ENCODE measurements at regions not wholly inside any gene's neighbourhood (a gene's known extent, or its start where the extent isn't known, plus 50 kb on each side); places are given as distances from the start of the nearest gene placed in this dataset.

- H3K27ac ChIP-seq, result no peak overlapping the region
- H3K36me3 ChIP-seq, result no peaks in the 10 kb centered on the region
- TF ChIP-seq, protein P1, sequence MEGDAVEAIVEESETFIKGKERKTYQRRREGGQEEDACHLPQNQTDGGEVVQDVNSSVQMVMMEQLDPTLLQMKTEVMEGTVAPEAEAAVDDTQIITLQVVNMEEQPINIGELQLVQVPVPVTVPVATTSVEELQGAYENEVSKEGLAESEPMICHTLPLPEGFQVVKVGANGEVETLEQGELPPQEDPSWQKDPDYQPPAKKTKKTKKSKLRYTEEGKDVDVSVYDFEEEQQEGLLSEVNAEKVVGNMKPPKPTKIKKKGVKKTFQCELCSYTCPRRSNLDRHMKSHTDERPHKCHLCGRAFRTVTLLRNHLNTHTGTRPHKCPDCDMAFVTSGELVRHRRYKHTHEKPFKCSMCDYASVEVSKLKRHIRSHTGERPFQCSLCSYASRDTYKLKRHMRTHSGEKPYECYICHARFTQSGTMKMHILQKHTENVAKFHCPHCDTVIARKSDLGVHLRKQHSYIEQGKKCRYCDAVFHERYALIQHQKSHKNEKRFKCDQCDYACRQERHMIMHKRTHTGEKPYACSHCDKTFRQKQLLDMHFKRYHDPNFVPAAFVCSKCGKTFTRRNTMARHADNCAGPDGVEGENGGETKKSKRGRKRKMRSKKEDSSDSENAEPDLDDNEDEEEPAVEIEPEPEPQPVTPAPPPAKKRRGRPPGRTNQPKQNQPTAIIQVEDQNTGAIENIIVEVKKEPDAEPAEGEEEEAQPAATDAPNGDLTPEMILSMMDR (IDR thresholded peaks at IDR 0.05), result no peak
- no peak for TF ChIP-seq POLR2A (IDR thresholded peaks at IDR 0.05)
- peaks cover 0 to 31% (median 11%) of the 10 kb centered on the region in 9 donors for H3K27me3 ChIP-seq
- H3K4me1 ChIP-seq, result no peaks in the 10 kb centered on the region
- intact Hi-C loops (cut with DNase I), result no loop called here
- DNase-seq, result peak in 1 of 5 donors; percentile 17
- 53 to 81% (median 73%) methylated on average over 5 of the region's 5 CpGs for WGBS, 4 donors
- H3K9me3 ChIP-seq, result peaks cover 0 to 36% (median 20%) of the 10 kb centered on the region in 12 donors
- H3K4me3 ChIP-seq, result no peak overlapping the region
- ATAC-seq, result no peak
Observed at GRCh38 chr20:63081351-63081750, 74.6 kb upstream of the BHLHE23 start.

DNA sequence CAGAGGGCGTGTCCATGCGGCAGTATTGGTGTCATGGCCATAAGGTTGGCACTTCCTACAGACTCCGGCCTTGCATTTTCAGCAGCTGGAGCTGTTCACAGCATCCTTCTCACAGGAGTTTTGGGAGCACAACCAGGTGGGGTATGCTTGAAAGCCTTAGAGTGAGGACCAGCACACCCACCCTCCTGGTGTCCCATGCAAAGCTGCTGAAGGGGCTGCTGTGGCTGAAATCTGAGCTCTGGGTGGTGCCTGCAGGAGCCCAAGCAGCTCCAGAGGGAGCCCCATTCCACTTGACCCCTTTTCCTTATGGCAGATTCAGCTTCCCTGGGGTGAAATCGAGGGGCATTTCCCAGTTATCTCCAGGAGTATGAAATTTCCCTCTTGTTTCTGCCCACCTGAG, 74.0 kb upstream of the BHLHE23 start:
- H3K9me3 ChIP-seq, result peaks cover 0 to 42% (median 22%) of the 10 kb centered on the region in 12 donors
- TF ChIP-seq POLR2A (IDR thresholded peaks at IDR 0.05), result no peak
- TF ChIP-seq, protein P1 (IDR thresholded peaks at IDR 0.05), result no peak
- DNase-seq, result no peak
- ATAC-seq, result no peak
- no peaks in the 10 kb centered on the region for H3K4me1 ChIP-seq
- WGBS, 4 donors, result 57 to 73% (median 66%) methylated on average over 3 to 4 of the region's 4 CpGs
- peaks cover 0 to 31% (median 11%) of the 10 kb centered on the region in 9 donors for H3K27me3 ChIP-seq
- no peaks in the 10 kb centered on the region for H3K36me3 ChIP-seq
- intact Hi-C loops (cut with DNase I), result no loop called here
- H3K27ac ChIP-seq, result no peak overlapping the region
- H3K4me3 ChIP-seq, result no peak overlapping the region

GRCh38 chr20:63080411-63080810, 73.6 kb upstream of the BHLHE23 start:
- peaks cover 0 to 45% (median 22%) of the 10 kb centered on the region in 12 donors for H3K9me3 ChIP-seq
- no peaks in the 10 kb centered on the region for H3K36me3 ChIP-seq
- H3K4me3 ChIP-seq, result no peak overlapping the region
- H3K4me1 ChIP-seq, result no peaks in the 10 kb centered on the region
- WGBS, 4 donors, result 78 to 91% (median 82%) methylated on average over 9 to 10 of the region's 10 CpGs
- no peak overlapping the region for H3K27ac ChIP-seq
- ATAC-seq (no peak), DNase-seq (peak in 1 of 5 donors; percentile 6)
- H3K27me3 ChIP-seq, result peaks cover 0 to 29% (median 11%) of the 10 kb centered on the region in 9 donors
- TF ChIP-seq, protein P1 (IDR thresholded peaks at IDR 0.05), result no peak
- TF ChIP-seq POLR2A (IDR thresholded peaks at IDR 0.05), result no peak
- intact Hi-C loops (cut with DNase I), result no loop called here

GRCh38 chr20:63079971-63080370, 73.2 kb upstream of the BHLHE23 start:
- intact Hi-C loops (cut with DNase I), result no loop called here
- H3K4me3 ChIP-seq, result no peak overlapping the region
- ATAC-seq (no peak), DNase-seq (no peak)
- TF ChIP-seq POLR2A (IDR thresholded peaks at IDR 0.05), result no peak
- TF ChIP-seq, protein P1 (IDR thresholded peaks at IDR 0.05), result no peak
- peaks cover 0 to 25% (median 11%) of the 10 kb centered on the region in 9 donors for H3K27me3 ChIP-seq
- H3K27ac ChIP-seq, result no peak overlapping the region
- peaks cover 0 to 45% (median 22%) of the 10 kb centered on the region in 12 donors for H3K9me3 ChIP-seq
- 55 to 62% (median 57%) methylated on average over 2 of the region's 2 CpGs for WGBS, 4 donors
- no peaks in the 10 kb centered on the region for H3K36me3 ChIP-seq
- no peaks in the 10 kb centered on the region for H3K4me1 ChIP-seq
